GM12891 (cell line): ENCODE measurements at regions not wholly inside any gene's neighbourhood (a gene's known extent, or its start where the extent isn't known, plus 50 kb on each side); places are given as distances from the start of the nearest gene placed in this dataset.

ENCODE experiments used
- POLR2A ChIP-seq: IDR thresholded peaks from 2 replicates; pipeline ENCODE4 v1.6.1; 2011; ENCODE audit warnings: low read depth, low read length, control low read depth
- POLR2AphosphoS5 ChIP-seq: IDR thresholded peaks from 2 replicates; pipeline ENCODE4 v1.6.1; 2011; ENCODE audit warnings: low read depth, low read length, control low read depth
- POU2F2 ChIP-seq: IDR thresholded peaks from 2 replicates; pipeline ENCODE4 v1.6.1; 2011; ENCODE audit warnings: low read depth, mild to moderate bottlenecking, control low read depth, low read length, moderate library complexity
- SPI1 ChIP-seq: IDR thresholded peaks from 2 replicates; pipeline ENCODE4 v1.6.1; 2011; ENCODE audit warnings: low read depth, low read length, control low read depth
- TAF1 ChIP-seq: IDR thresholded peaks from 2 replicates; pipeline ENCODE4 v1.6.1; 2011; ENCODE audit warnings: low read depth, low read length, control low read depth

DNA sequence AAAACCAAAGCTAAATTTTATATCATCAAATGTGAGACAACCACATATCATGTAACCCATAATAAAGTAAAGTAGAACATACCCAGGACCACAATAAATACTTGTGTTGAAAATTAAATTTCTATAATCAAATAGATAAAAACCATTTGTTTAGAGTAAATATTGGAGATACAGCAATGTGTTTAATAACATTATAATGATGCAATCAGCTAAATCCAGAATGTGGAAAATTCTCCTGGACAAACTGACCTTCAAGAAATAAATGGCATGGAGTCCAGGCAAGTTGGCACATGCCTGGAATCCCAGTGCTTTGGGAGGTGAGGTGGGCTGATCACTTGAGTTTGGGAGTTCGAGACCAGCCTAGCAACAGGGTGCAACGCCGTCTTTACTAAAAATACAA is 84.0 kb downstream of the GPX5 start:
- TF ChIP-seq TAF1 (no peak), POLR2A (no peak), SPI1 (no peak), POLR2AphosphoS5 (no peak), POU2F2 (no peak)
